H9 (cell line): ENCODE measurements at regions not wholly inside any gene's neighbourhood (a gene's known extent, or its start where the extent isn't known, plus 50 kb on each side); places are given as distances from the start of the nearest gene placed in this dataset.

Experiments
- DNase-seq: peaks from one replicate; pipeline ENCODE4 v3.0.0-alpha.2; 2017
- H2AFZ ChIP-seq: one replicate; pipeline ENCODE4 v1.6.1; 2013; ENCODE audit warnings: mild to moderate bottlenecking, low read length, control low read depth, moderate library complexity
- H2AK5ac ChIP-seq: 2 replicates; pipeline ENCODE4 v1.6.1; 2013; ENCODE audit warnings: low read length, control low read depth, mixed read lengths; ENCODE audit not compliant: insufficient read length
- H2BK120ac ChIP-seq: one replicate; pipeline ENCODE4 v1.6.1; 2013; ENCODE audit warnings: low read depth, mild to moderate bottlenecking, low read length, control low read depth, inconsistent platforms; ENCODE audit not compliant: poor library complexity, severe bottlenecking
- H2BK12ac ChIP-seq: 2 replicates; pipeline ENCODE4 v1.6.1; 2013; ENCODE audit warnings: low read length, control low read depth, mixed read lengths, low read depth; ENCODE audit not compliant: insufficient read length
- H2BK15ac ChIP-seq: 2 replicates; pipeline ENCODE4 v1.6.1; 2013; ENCODE audit warnings: low read depth, low read length, control low read depth
- H2BK20ac ChIP-seq: one replicate; pipeline ENCODE4 v1.6.1; 2013; ENCODE audit warnings: low read depth, mild to moderate bottlenecking, low read length, control low read depth, inconsistent platforms; ENCODE audit not compliant: poor library complexity, severe bottlenecking
- H2BK5ac ChIP-seq: 2 replicates; pipeline ENCODE4 v1.6.1; 2013; ENCODE audit warnings: low read length, control low read depth, mixed read lengths; ENCODE audit not compliant: insufficient read length
- H3K14ac ChIP-seq: 2 replicates; pipeline ENCODE4 v1.6.1; 2013; ENCODE audit warnings: low read length, control low read depth; ENCODE audit not compliant: insufficient read depth
- H3K18ac ChIP-seq: 2 replicates; pipeline ENCODE4 v1.6.1; 2013; ENCODE audit warnings: low read depth, mild to moderate bottlenecking, mixed read lengths, low read length, control low read depth; ENCODE audit not compliant: insufficient read length
- H3K23ac ChIP-seq: 2 replicates; pipeline ENCODE4 v1.6.1; 2013; ENCODE audit warnings: low read length, control low read depth, mixed read lengths, low read depth; ENCODE audit not compliant: insufficient read length
- H3K23me2 ChIP-seq: 2 replicates; pipeline ENCODE4 v1.6.1; 2013; ENCODE audit warnings: low read depth, mild to moderate bottlenecking, mixed read lengths, low read length, control low read depth; ENCODE audit not compliant: insufficient read length, poor library complexity, severe bottlenecking
- H3K27ac ChIP-seq: 2 replicates; pipeline ENCODE4 v1.5.1; 2013; ENCODE audit warnings: low read length, control low read depth, mixed read lengths, low read depth; ENCODE audit not compliant: insufficient read length
- H3K27me3 ChIP-seq: 2 replicates; pipeline ENCODE4 v1.6.1; 2013; ENCODE audit warnings: low read length, control low read depth, inconsistent platforms; ENCODE audit not compliant: insufficient read depth
- H3K4ac ChIP-seq: 2 replicates; pipeline ENCODE4 v1.6.1; 2013; ENCODE audit warnings: low read depth, mild to moderate bottlenecking, control low read depth, inconsistent platforms, low read length, moderate library complexity
- H3K4me1 ChIP-seq: 2 replicates; pipeline ENCODE4 v1.6.1; 2013; ENCODE audit warnings: low read length, control low read depth, inconsistent platforms; ENCODE audit not compliant: insufficient read depth
- H3K4me2 ChIP-seq: 2 replicates; pipeline ENCODE4 v1.6.1; 2013; ENCODE audit warnings: low read length, control low read depth, mixed read lengths; ENCODE audit not compliant: insufficient read length, insufficient read depth
- H3K56ac ChIP-seq: 2 replicates; pipeline ENCODE4 v1.6.1; 2013; ENCODE audit warnings: low read depth, mild to moderate bottlenecking, mixed read lengths, low read length, control low read depth; ENCODE audit not compliant: insufficient read length
- H3K79me1 ChIP-seq: 2 replicates; pipeline ENCODE4 v1.6.1; 2013; ENCODE audit warnings: low read depth, mild to moderate bottlenecking, moderate library complexity, low read length, control low read depth, inconsistent platforms; ENCODE audit not compliant: insufficient read depth, poor library complexity, severe bottlenecking
- H3K79me2 ChIP-seq: 2 replicates; pipeline ENCODE4 v1.6.1; 2013; ENCODE audit warnings: low read length, control low read depth, inconsistent platforms; ENCODE audit not compliant: insufficient read depth
- H3K9ac ChIP-seq: 2 replicates; pipeline ENCODE4 v1.6.1; 2013; ENCODE audit warnings: low read length, control low read depth, mixed read lengths; ENCODE audit not compliant: insufficient read length; ENCODE audit errors: extremely low read depth
- H3K9me3 ChIP-seq: one replicate; pipeline ENCODE4 v1.6.1; 2013; ENCODE audit warnings: low read depth, low read length, inconsistent platforms; ENCODE audit not compliant: control insufficient read depth
- H3T11ph ChIP-seq: one replicate; pipeline ENCODE4 v1.6.1; 2013; ENCODE audit warnings: mild to moderate bottlenecking, low read length, control low read depth, inconsistent platforms
- H4K20me1 ChIP-seq: one replicate; pipeline ENCODE4 v1.6.1; 2013; ENCODE audit not compliant: control insufficient read depth, insufficient read length, insufficient read depth
- H4K5ac ChIP-seq: 2 replicates; pipeline ENCODE4 v1.6.1; 2013; ENCODE audit warnings: low read depth, mild to moderate bottlenecking, mixed read lengths, low read length, control low read depth; ENCODE audit not compliant: insufficient read length
- H4K8ac ChIP-seq: replicated peaks from 2 replicates; pipeline ENCODE4 v1.6.1; 2013; ENCODE audit warnings: low read length, control low read depth, mixed read lengths, low read depth; ENCODE audit not compliant: insufficient read length
- H4K91ac ChIP-seq: 2 replicates; pipeline ENCODE4 v1.6.1; 2013; ENCODE audit warnings: low read depth, mild to moderate bottlenecking, moderate library complexity, mixed read lengths, low read length, control low read depth; ENCODE audit not compliant: insufficient read length
- H3K27ac Mint-ChIP-seq, 3 experiments: 2 replicates in 2 of 3; 3 replicates in 1 of 3; pipeline ENCODE4 v1.8.0; 2020 to 2021; ENCODE audit warnings: mixed read lengths in 3 of 3, mild to moderate bottlenecking in 1 of 3, moderate library complexity in 1 of 3
- H3K27me3 Mint-ChIP-seq: 2 replicates; pipeline ENCODE4 v1.8.0; 2021; ENCODE audit warnings: low read depth, mild to moderate bottlenecking, moderate library complexity, mixed read lengths
- H3K36me3 Mint-ChIP-seq, 3 experiments: 2 replicates in 2 of 3; 3 replicates in 1 of 3; pipeline ENCODE4 v1.8.0; 2020 to 2021; ENCODE audit warnings: low read depth in 3 of 3, mixed read lengths in 3 of 3; ENCODE audit not compliant: insufficient read depth in 1 of 3
- H3K4me1 Mint-ChIP-seq, 2 experiments: 2 replicates each; pipeline ENCODE4 v1.8.0; 2020; ENCODE audit warnings: mixed read lengths in 2 of 2
- H3K4me3 Mint-ChIP-seq, 2 experiments: 2 replicates in 1 of 2; 3 replicates in 1 of 2; pipeline ENCODE4 v1.8.0; 2020 to 2021; ENCODE audit warnings: mild to moderate bottlenecking in 2 of 2, mixed read lengths in 2 of 2, moderate library complexity in 1 of 2
- H3K9me3 Mint-ChIP-seq, 2 experiments: 2 replicates in 1 of 2; 3 replicates in 1 of 2; pipeline ENCODE4 v1.8.0; 2020; ENCODE audit warnings: mild to moderate bottlenecking in 2 of 2, mixed read lengths in 2 of 2, moderate library complexity in 1 of 2
- CTCF ChIP-seq: fragments of 200-600 bp; sonication (generic); conservative IDR thresholded peaks from 3 replicates; pipeline ENCODE4 v1.8.0; 2021; ENCODE audit warnings: antibody characterized with exemption, mild to moderate bottlenecking
- WGBS: extraction: QIAGEN DNeasy Blood & Tissue Kit; methylation state at CpG from one replicate; pipeline ENCODE4 v1.1.7; 2013; ENCODE audit warnings: missing lambda C conversion rate, low lambda C conversion rate, mixed read lengths; ENCODE audit not compliant: insufficient read length; ENCODE audit errors: extremely low coverage; 5-methylcytosine and 5-hydroxymethylcytosine counted together

- Histone ChIP-seq H3K4ac (no peak overlapping the region), H3K27me3 (no peaks in the 10 kb centered on the region), H3T11ph (no peak overlapping the region), H4K20me1 (no peaks in the 10 kb centered on the region), H3K9me3 (no peaks in the 10 kb centered on the region), H3K23me2 (no peaks in the 10 kb centered on the region), H3K23ac (no peak overlapping the region), H3K79me1 (no peaks in the 10 kb centered on the region), H2BK12ac (no peak overlapping the region), H4K5ac (no peak overlapping the region), H4K8ac (no peak overlapping the region), H4K91ac (no peak overlapping the region), H2BK15ac (no peak overlapping the region), H3K4me1 (no peaks in the 10 kb centered on the region), H3K18ac (no peak overlapping the region), H3K9ac (no peak overlapping the region), H3K27ac (no peak overlapping the region), H2BK5ac (no peak overlapping the region), H2BK120ac (no peak overlapping the region), H2BK20ac (no peak overlapping the region), H3K79me2 (no peaks in the 10 kb centered on the region), H2AK5ac (no peak overlapping the region), H2AFZ (no peak overlapping the region), H3K56ac (no peak overlapping the region), H3K4me2 (no peak overlapping the region), H3K14ac (no peak overlapping the region)
- no peak for TF ChIP-seq CTCF
- Mint-ChIP-seq H3K9me3 (peaks cover 0 to 6% of the 10 kb centered on the region in 2 experiments; a peak in 1 of 5 replicates), H3K27me3 (no peaks in the 10 kb centered on the region), H3K36me3 (no peaks in the 10 kb centered on the region), H3K27ac (no peak overlapping the region), H3K4me1 (no peaks in the 10 kb centered on the region; a peak in 1 of 4 replicates), H3K4me3 (no peak overlapping the region)
- no CpG with 5 or more reads among the region's 3 CpGs for WGBS
- DNase-seq, result no peak
Observed at GRCh38 chr18:2040279-2040678, 531.0 kb downstream of the METTL4 start.
